ENCODE measurements at regions not wholly inside any gene's neighbourhood (a gene's known extent, or its start where the extent isn't known, plus 50 kb on each side); places are given as distances from the start of the nearest gene placed in this dataset.

DNA sequence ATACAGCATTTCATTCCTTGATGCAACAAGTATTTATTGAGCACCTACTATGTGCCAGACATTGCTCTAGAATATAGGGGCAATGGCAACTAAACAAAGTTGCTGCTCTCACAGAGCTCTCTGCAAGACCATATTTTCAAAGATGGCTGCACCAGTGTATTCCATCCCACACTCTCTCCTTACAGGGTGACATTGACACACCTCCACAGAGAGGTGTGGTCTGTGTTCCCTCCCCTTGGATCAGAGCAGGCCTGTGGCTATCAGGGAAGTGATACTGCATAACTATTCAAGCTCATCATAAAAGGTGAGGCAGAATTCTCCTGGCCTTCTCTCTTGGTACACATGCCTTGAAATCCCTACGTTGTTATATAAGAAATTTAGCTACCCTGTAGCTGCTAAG lies 95.3 kb upstream of the SOD3 start:
- H3K4me3 ChIP-seq (ENCODE audit: low read length in 2 of 2): no peak overlapping the region
- H3K27me3 ChIP-seq (ENCODE audit: control insufficient read depth in 2 of 2, insufficient read depth in 1 of 2, low read length in 1 of 2): no peaks in the 10 kb centered on the region
- no peak overlapping the region for H3K27ac ChIP-seq (ENCODE audit: low read depth in 1 of 2, low read length in 1 of 2)
- WGBS: 97% methylated on average over 1 of the region's 1 CpG
- H3K9me3 ChIP-seq (ENCODE audit: control insufficient read depth in 2 of 2, insufficient read depth in 1 of 2, low read length in 1 of 2): no peaks in the 10 kb centered on the region
- H3K4me1 ChIP-seq (ENCODE audit: control insufficient read depth in 2 of 2, insufficient read depth in 2 of 2, low read length in 2 of 2): no peaks in the 10 kb centered on the region
- H3K36me3 ChIP-seq (ENCODE audit: control insufficient read depth in 2 of 2, insufficient read depth in 2 of 2, low read length in 1 of 2): no peaks in the 10 kb centered on the region
- no peak for DNase-seq (ENCODE audit: low read depth in 6 of 9, low spot score in 9 of 9)

DNA sequence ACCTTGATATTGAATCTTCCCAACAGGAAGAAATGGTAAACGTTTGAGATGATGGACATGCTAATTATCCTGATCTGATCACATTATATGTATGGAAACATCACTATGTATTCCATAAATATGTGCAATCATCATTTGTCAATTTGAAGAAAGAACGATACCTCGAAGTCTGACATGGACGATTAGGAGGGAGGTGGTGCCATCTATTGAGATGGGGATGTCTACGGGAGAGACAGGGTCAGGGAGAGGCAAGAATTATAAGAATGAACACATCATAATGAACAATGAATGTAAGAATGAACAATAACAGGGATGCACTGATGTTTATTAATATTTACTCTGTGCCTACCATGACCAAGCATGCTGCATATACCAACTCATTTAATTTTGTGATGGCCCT lies 93.7 kb upstream of the SOD3 start:
- Histone ChIP-seq H3K9me3 (ENCODE audit: control insufficient read depth in 2 of 2, insufficient read depth in 1 of 2, low read length in 1 of 2) (no peaks in the 10 kb centered on the region), H3K4me3 (ENCODE audit: low read length in 2 of 2) (no peak overlapping the region), H3K27me3 (ENCODE audit: control insufficient read depth in 2 of 2, insufficient read depth in 1 of 2, low read length in 1 of 2) (no peaks in the 10 kb centered on the region), H3K27ac (ENCODE audit: low read depth in 1 of 2, low read length in 1 of 2) (no peak overlapping the region), H3K4me1 (ENCODE audit: control insufficient read depth in 2 of 2, insufficient read depth in 2 of 2, low read length in 2 of 2) (no peaks in the 10 kb centered on the region), H3K36me3 (ENCODE audit: control insufficient read depth in 2 of 2, insufficient read depth in 2 of 2, low read length in 1 of 2) (no peaks in the 10 kb centered on the region)
- 92% methylated on average over 5 of the region's 5 CpGs for WGBS
- DNase-seq (ENCODE audit: low read depth in 6 of 9, low spot score in 9 of 9): no peak

DNA sequence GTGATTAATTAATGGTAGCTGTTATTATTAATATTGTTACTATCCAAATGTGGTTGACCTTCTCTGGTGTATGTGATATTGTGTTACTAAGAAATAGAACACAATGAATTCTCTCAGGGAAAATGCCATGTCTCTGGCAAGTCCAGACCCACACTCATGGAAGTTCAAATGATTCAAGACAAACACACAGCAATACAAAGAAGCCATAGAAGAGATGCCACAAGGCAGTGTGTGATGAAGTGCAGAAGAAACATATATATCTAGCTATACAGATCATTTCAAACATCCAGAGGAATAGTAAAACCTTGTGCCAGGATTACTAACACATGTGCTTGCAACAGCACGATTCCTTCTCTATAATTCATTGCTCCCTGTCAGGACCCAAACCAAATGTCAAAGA lies 93.1 kb upstream of the SOD3 start:
- Histone ChIP-seq H3K4me3 (ENCODE audit: low read length in 2 of 2) (no peak overlapping the region), H3K27ac (ENCODE audit: low read depth in 1 of 2, low read length in 1 of 2) (no peak overlapping the region), H3K27me3 (ENCODE audit: control insufficient read depth in 2 of 2, insufficient read depth in 1 of 2, low read length in 1 of 2) (no peaks in the 10 kb centered on the region), H3K36me3 (ENCODE audit: control insufficient read depth in 2 of 2, insufficient read depth in 2 of 2, low read length in 1 of 2) (no peaks in the 10 kb centered on the region), H3K9me3 (ENCODE audit: control insufficient read depth in 2 of 2, insufficient read depth in 1 of 2, low read length in 1 of 2) (no peaks in the 10 kb centered on the region), H3K4me1 (ENCODE audit: control insufficient read depth in 2 of 2, insufficient read depth in 2 of 2, low read length in 2 of 2) (no peaks in the 10 kb centered on the region)
- WGBS: 80% methylated on average over 1 of the region's 1 CpG
- no peak for DNase-seq (ENCODE audit: low read depth in 6 of 9, low spot score in 9 of 9)

DNA sequence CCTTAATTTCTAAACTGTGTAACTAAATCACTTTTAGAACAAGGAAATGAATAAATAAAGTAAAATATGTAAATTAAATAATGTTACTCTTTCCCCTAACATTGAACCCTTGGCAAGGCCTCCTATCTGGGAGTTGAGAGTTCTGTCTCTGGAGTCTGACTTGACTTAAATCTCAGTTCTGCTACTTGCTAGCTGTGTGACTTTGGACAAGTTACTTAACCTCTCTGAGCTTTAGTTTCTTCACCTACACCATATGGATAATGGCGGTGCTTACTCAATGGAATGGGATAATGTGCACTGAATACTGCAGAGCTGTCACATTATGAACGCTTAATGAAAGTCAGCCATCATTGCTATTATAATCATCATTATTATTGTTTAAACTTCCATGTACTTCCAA lies 92.1 kb upstream of the SOD3 start:
- Histone ChIP-seq H3K27me3 (ENCODE audit: control insufficient read depth in 2 of 2, insufficient read depth in 1 of 2, low read length in 1 of 2) (no peaks in the 10 kb centered on the region), H3K27ac (ENCODE audit: low read depth in 1 of 2, low read length in 1 of 2) (no peak overlapping the region), H3K36me3 (ENCODE audit: control insufficient read depth in 2 of 2, insufficient read depth in 2 of 2, low read length in 1 of 2) (no peaks in the 10 kb centered on the region), H3K9me3 (ENCODE audit: control insufficient read depth in 2 of 2, insufficient read depth in 1 of 2, low read length in 1 of 2) (no peaks in the 10 kb centered on the region), H3K4me1 (ENCODE audit: control insufficient read depth in 2 of 2, insufficient read depth in 2 of 2, low read length in 2 of 2) (no peaks in the 10 kb centered on the region), H3K4me3 (ENCODE audit: low read length in 2 of 2) (no peak overlapping the region)
- DNase-seq (ENCODE audit: low read depth in 6 of 9, low spot score in 9 of 9): no peak
- WGBS: 96% methylated on average over 2 of the region's 2 CpGs

DNA sequence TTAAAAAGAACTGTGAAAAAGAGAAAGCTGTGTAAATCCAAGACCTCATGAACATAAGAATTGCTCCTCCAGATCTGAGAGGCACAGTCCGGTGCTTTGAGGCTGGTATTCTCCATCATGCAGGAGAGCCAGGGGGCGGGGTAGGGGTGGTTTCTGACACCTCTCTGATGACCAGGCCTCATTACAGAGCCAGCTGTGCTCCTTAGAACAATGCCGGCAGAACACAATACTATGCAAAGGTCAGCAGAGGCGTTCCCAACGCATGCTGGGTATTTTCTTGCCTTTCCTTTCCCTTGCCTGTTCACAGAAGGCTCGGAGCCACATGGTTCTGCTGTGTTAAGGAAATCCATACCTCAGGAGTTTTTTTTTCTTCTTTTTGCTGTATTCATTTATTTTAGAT lies 91.2 kb upstream of the SOD3 start:
- WGBS: 81% methylated on average over 6 of the region's 6 CpGs

DNA sequence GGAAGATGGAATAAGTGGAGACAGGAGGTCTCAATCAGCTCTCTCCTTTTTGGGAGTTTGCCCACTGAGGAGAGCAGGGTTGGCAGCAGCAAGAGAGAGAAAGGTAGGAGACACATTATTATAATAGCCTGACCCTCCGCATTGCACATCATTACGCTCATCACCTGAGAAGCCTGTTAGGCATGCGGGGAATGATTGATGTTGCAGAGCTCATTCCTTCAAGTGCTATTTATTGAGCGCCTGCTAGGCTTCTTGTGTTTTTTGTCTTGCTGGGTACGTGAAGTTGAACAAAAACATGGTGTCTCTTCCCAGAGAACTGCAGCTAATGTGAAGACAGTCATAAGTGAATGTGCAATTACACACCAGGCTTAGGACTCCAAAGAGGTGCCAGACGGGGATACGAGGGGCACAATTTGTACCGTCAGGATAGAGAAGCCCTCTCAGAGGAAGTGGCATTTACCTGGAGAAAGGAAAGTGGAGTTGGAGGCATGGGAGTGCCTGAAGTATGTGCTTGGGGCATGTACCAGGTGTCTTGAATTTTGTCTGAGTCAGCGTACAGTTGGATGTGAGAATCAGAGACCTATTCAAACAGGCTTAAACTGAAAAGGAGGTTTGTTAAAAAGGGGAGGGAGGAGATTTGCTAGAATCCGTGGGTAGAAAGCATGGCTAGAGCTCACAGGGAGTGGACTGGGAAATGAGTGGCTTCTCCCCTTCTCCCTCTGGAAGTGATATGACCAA lies 90.2 kb upstream of the SOD3 start:
- no peaks in the 10 kb centered on the region for H3K4me1 ChIP-seq (ENCODE audit: control insufficient read depth in 2 of 2, insufficient read depth in 2 of 2, low read length in 2 of 2)
- 95% methylated on average over 10 of the region's 10 CpGs for WGBS
- no peak for DNase-seq (ENCODE audit: low read depth in 6 of 9, low spot score in 9 of 9)
- no peak overlapping the region for H3K27ac ChIP-seq (ENCODE audit: low read depth in 1 of 2, low read length in 1 of 2)
- no peak overlapping the region for H3K4me3 ChIP-seq (ENCODE audit: low read length in 2 of 2)
- H3K36me3 ChIP-seq (ENCODE audit: control insufficient read depth in 2 of 2, insufficient read depth in 2 of 2, low read length in 1 of 2): no peaks in the 10 kb centered on the region
- no peaks in the 10 kb centered on the region for H3K27me3 ChIP-seq (ENCODE audit: control insufficient read depth in 2 of 2, insufficient read depth in 1 of 2, low read length in 1 of 2)
- H3K9me3 ChIP-seq (ENCODE audit: control insufficient read depth in 2 of 2, insufficient read depth in 1 of 2, low read length in 1 of 2): no peaks in the 10 kb centered on the region

More for the DNA sequence above, 91.2 kb upstream of the SOD3 start:
- H3K27ac ChIP-seq (ENCODE audit: low read depth in 1 of 2, low read length in 1 of 2): no peak overlapping the region
- no peaks in the 10 kb centered on the region for H3K36me3 ChIP-seq (ENCODE audit: control insufficient read depth in 2 of 2, insufficient read depth in 2 of 2, low read length in 1 of 2)
- H3K9me3 ChIP-seq (ENCODE audit: control insufficient read depth in 2 of 2, insufficient read depth in 1 of 2, low read length in 1 of 2): no peaks in the 10 kb centered on the region
- no peak for DNase-seq (ENCODE audit: low read depth in 6 of 9, low spot score in 9 of 9)
- H3K4me1 ChIP-seq (ENCODE audit: control insufficient read depth in 2 of 2, insufficient read depth in 2 of 2, low read length in 2 of 2): no peaks in the 10 kb centered on the region
- H3K4me3 ChIP-seq (ENCODE audit: low read length in 2 of 2): no peak overlapping the region
- H3K27me3 ChIP-seq (ENCODE audit: control insufficient read depth in 2 of 2, insufficient read depth in 1 of 2, low read length in 1 of 2): no peaks in the 10 kb centered on the region

DNA sequence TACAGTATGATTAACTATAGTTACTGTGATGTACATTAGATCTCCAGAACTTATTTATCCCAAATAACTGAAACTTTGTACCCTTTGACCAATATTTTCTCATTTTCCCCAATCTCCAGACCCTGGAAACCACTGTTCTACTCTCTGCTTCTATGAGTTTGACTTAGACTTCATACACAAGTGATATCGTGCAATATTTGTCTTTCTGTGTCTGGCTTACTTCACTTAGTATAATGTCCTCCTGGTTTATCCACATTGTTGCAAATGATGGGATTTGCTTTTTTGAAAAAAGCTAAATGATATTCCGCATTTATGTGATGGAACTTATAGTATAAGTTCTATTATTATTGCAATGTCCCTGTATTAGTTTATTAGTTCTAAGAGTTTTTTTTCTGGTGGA lies 81.8 kb upstream of the SOD3 start:
- Histone ChIP-seq H3K36me3 (ENCODE audit: control insufficient read depth in 2 of 2, insufficient read depth in 2 of 2, low read length in 1 of 2) (no peaks in the 10 kb centered on the region), H3K4me3 (ENCODE audit: low read length in 2 of 2) (no peak overlapping the region), H3K27ac (ENCODE audit: low read depth in 1 of 2, low read length in 1 of 2) (no peak overlapping the region), H3K4me1 (ENCODE audit: control insufficient read depth in 2 of 2, insufficient read depth in 2 of 2, low read length in 2 of 2) (no peaks in the 10 kb centered on the region), H3K27me3 (ENCODE audit: control insufficient read depth in 2 of 2, insufficient read depth in 1 of 2, low read length in 1 of 2) (no peaks in the 10 kb centered on the region), H3K9me3 (ENCODE audit: control insufficient read depth in 2 of 2, insufficient read depth in 1 of 2, low read length in 1 of 2) (peaks cover 2 to 7% of the 10 kb centered on the region in 2 donors)
- 48% methylated on average over 2 of the region's 2 CpGs for WGBS
- DNase-seq (ENCODE audit: low read depth in 6 of 9, low spot score in 9 of 9): no peak

DNA sequence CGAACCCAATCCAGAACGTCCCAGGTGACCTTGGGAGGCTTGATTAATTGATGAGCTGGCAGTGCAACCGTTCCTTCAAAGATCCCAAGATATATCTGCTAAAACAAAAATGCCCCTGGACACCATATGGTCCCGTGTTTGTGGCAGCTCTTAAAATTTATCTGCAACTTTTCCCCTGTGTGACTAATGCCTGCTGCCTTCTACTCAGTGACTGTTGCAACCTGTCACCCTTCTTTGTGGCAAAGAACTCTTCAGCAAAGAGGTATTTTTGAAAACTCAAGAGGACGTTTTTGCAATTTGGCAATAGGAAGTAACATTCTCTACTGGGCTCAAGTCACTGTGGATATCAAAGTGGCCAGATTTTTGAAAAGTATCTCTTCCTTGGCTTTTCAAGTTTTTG lies 75.8 kb upstream of the SOD3 start:
- Histone ChIP-seq H3K27me3 (ENCODE audit: control insufficient read depth in 2 of 2, insufficient read depth in 1 of 2, low read length in 1 of 2) (no peaks in the 10 kb centered on the region), H3K4me1 (ENCODE audit: control insufficient read depth in 2 of 2, insufficient read depth in 2 of 2, low read length in 2 of 2) (no peaks in the 10 kb centered on the region), H3K36me3 (ENCODE audit: control insufficient read depth in 2 of 2, insufficient read depth in 2 of 2, low read length in 1 of 2) (no peaks in the 10 kb centered on the region), H3K9me3 (ENCODE audit: control insufficient read depth in 2 of 2, insufficient read depth in 1 of 2, low read length in 1 of 2) (peaks cover 2 to 7% of the 10 kb centered on the region in 2 donors), H3K27ac (ENCODE audit: low read depth in 1 of 2, low read length in 1 of 2) (no peak overlapping the region), H3K4me3 (ENCODE audit: low read length in 2 of 2) (no peak overlapping the region)
- DNase-seq (ENCODE audit: low read depth in 6 of 9, low spot score in 9 of 9): no peak
- WGBS: 71% methylated on average over 5 of the region's 5 CpGs

DNA sequence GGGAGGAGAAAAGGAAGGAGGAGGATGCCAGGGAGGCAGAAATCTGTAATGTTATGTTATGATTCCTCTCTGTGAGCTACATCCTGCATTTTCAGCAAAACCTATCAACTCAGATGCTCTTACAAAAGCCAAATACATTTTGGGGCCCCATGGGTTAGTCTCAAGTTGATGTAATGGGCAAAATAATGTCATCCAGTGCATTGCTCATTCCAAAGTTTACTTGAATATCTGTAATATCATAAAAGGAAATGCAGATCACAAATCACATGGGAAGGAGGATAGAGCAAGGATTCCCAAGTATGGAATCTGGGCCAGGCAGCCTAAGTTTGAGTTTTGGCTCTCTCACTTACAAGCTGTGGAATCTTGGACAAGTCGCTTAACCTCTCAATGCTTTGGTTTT lies 74.9 kb upstream of the SOD3 start:
- Histone ChIP-seq H3K9me3 (ENCODE audit: control insufficient read depth in 2 of 2, insufficient read depth in 1 of 2, low read length in 1 of 2) (peaks cover 2 to 7% of the 10 kb centered on the region in 2 donors), H3K36me3 (ENCODE audit: control insufficient read depth in 2 of 2, insufficient read depth in 2 of 2, low read length in 1 of 2) (no peaks in the 10 kb centered on the region), H3K4me3 (ENCODE audit: low read length in 2 of 2) (no peak overlapping the region), H3K27ac (ENCODE audit: low read depth in 1 of 2, low read length in 1 of 2) (no peak overlapping the region), H3K27me3 (ENCODE audit: control insufficient read depth in 2 of 2, insufficient read depth in 1 of 2, low read length in 1 of 2) (no peaks in the 10 kb centered on the region), H3K4me1 (ENCODE audit: control insufficient read depth in 2 of 2, insufficient read depth in 2 of 2, low read length in 2 of 2) (no peaks in the 10 kb centered on the region)
- 88% methylated on average over 1 of the region's 1 CpG for WGBS
- no peak for DNase-seq (ENCODE audit: low read depth in 6 of 9, low spot score in 9 of 9)
